HG03469 (cell line): ENCODE measurements at regions not wholly inside any gene's neighbourhood (a gene's known extent, or its start where the extent isn't known, plus 50 kb on each side); places are given as distances from the start of the nearest gene placed in this dataset.
A peak's percentile ranks its signal among the peaks of the same experiment; 100 is the strongest.
"Not testable (repeated sequence)": the region's sequence is repeated elsewhere in the genome, so short reads cannot be mapped to it uniquely, and the experiment has no call there.

Source experiments
- ATAC-seq: cut with Tn5 transposase; IDR thresholded peaks from one replicate; pipeline ENCODE4 v1.9.1; 2021; ENCODE audit warnings: mild to moderate bottlenecking, moderate library complexity, moderate number of reproducible peaks; ENCODE audit not compliant: unreplicated experiment

- ATAC-seq = no peak
Measured at GRCh38 chr16:50497592-50497991, 50.6 kb upstream of the NKD1 start.

DNA sequence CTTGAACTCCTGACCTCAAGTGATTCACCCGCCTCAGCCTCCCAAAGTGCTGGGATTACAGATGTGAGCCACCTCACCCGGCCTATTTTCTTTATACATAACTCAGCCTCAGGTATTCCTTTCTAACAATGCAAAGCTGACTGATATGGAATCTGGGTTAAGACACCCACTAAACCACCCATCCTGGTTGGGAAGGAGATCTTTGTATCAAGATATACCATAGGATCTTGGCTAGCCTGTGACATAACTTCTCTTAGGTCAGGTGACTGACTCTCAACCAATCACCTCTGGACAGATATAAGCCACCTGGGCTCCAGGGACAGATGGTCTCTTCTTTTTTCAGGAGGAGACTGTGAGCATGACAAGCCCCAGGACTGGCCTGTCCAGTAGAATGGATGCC lies 51.2 kb upstream of the NKD1 start:
- no peak for ATAC-seq

DNA sequence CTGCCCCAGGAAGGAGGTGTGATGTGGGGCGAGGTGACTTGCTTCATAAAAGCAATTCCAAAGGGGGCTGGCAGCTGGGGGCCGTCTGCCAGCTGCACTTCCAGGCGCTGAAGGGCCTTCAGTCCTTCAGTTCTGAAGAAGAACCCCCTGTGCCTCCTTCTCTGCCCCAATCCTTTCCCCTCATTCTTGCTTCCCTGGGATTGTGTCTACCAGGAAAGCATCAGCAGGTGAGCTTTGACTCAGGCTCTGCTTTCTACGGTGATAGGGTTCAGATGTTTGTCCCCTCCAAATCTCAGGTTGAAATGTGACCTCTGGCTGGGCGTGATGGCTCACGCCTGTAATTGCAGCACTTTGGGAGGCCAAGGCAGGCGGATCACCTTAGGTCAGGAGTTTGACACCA lies 52.5 kb upstream of the NKD1 start:
- no peak for ATAC-seq

- no peak for ATAC-seq
Measured at GRCh38 chr16:50494501-50495491, 53.4 kb upstream of the NKD1 start.

DNA sequence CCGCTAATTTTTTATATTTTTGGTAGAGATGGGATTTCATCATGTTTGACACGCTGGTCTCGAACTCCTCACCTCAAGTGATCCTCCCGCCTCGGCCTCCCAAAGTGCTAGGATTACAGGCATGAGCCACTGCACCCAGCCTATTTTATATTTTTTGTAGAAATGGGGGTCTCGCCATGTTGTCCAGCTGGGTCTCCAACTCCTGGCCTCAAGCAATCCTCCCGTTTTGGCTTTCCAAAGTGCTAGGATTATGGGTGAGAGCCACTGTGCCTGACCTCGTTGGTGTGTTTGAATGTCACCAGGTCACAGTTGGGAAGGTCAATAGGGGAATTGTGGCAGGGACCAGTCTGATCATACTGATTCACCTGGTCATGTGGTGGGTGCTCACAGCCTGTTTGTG lies 56.7 kb upstream of the NKD1 start:
- no peak for ATAC-seq

GRCh38 chr16:50490828-50491227 lies 57.4 kb upstream of the NKD1 start:
- no peak for ATAC-seq

DNA sequence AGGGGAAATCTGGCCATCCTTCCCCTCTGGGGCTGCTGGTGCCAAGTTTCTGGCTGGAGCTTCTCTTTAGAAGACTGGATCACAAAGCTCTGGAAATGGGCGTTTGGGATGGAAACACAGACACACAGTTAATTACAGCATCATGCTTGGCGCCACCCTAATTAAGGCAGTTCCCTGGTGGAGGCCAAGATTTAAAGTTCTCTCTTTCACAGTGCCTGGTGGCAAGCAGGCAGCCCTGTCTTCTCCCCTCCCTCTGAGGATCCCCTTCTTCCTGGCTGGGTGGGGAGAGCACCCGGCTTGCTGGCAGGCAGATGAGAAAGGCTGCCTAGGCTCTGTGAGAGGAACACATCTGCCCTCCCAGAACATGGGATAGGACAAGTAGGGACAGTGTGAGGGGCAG lies 59.0 kb upstream of the NKD1 start:
- ATAC-seq = no peak

DNA sequence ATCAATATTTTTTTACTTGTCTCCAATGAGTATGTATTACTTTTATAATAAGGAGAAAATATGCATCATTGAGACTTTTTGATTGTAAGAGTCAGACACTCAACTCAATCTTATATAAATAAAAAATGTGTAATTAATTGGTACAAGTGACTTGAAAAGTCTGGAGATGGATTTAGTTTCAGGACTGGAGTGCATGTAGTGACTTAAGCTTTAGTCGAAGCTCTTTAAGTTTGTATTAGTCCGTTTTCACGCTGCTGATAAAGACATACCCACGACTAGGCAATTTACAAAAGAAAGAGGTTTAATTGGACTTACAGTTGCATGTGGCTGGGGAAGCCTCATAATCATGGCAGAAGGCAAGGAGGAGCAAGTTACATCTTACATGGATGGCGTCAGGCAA lies 60.7 kb upstream of the NKD1 start:
- no peak for ATAC-seq

DNA sequence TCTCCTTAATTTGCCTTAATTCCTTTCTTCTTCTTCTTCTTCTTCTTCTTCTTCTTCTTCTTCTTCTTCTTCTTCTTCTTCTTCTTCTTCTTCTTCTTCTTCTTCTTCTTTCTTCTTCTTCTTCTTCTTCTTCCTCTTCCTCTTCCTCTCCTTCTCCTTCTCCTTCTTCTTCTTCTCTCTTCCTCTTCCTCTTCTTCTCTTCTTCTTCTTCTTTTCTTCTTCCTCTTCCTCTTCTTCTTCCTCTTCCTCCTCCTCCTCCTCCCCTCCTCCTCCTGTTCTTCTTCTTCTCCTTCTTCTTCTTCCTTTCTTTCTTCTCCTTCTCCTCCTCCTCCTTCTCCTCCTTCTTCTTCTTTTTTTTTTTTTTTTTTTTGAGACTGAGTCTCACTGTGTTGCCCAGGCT lies 62.0 kb upstream of the NKD1 start:
- ATAC-seq = not testable (repeated sequence)

DNA sequence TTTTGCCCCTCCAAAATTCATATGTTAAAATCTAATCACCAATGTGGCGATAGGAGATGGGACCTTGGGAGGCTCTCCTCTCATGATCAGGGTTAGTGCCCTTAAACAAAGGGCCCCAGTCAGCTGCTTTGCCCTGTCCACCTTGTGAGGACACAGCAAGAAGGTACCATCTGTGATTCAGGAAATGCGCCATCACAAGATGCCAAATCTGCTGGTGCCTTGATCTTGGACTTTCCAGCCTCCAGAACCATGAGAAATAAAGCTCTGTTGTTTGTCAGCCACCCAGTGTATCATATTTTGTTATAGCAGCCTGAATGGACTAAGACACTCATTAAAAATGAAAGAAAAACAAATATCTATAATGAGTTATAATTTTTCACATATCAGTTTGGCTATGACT lies 63.0 kb upstream of the NKD1 start:
- ATAC-seq = no peak

DNA sequence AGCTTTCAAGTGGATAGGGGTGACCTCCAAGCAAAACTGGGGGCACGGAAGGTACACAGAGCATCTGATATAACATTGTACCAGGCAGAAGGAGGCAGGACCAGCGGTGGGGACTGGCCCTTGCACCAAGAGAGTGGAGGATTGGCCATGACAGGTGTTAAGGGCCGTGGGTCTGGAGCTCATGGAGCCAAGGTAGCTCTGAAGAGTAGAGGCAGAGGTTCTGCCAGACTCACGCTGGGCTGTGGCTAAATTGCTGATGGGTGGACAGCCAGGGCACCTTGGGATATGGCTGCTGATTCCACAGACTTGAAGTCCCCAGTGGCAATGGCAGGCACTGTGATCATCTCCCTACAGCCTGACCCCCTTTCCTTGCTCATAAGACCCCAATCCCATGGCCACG lies 65.9 kb upstream of the NKD1 start:
- ATAC-seq = no peak

GRCh38 chr16:50480206-50480605 lies 68.0 kb upstream of the NKD1 start:
- ATAC-seq = no peak

- ATAC-seq = no peak
Measured at GRCh38 chr16:50479771-50480170, 68.4 kb upstream of the NKD1 start.

DNA sequence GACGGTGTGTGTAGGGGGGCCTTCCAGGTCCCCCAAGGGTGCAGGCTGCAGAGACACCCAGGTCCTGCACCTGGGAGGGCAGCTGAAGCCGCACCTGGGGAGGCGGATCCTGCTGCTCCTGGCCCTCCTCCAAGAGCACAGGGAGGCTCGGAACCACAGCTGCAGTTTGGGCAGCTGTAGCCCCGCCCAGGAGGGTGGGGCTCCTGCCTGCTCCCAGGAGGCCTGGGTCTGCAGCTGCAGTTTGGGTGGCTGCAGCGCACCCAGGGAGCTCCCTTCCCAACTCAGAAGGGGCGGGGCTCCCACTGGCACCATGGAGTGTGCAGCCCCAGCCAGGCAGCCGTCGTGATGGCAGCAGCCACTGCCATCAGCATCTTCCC lies 69.4 kb upstream of the NKD1 start:
- ATAC-seq = no peak

DNA sequence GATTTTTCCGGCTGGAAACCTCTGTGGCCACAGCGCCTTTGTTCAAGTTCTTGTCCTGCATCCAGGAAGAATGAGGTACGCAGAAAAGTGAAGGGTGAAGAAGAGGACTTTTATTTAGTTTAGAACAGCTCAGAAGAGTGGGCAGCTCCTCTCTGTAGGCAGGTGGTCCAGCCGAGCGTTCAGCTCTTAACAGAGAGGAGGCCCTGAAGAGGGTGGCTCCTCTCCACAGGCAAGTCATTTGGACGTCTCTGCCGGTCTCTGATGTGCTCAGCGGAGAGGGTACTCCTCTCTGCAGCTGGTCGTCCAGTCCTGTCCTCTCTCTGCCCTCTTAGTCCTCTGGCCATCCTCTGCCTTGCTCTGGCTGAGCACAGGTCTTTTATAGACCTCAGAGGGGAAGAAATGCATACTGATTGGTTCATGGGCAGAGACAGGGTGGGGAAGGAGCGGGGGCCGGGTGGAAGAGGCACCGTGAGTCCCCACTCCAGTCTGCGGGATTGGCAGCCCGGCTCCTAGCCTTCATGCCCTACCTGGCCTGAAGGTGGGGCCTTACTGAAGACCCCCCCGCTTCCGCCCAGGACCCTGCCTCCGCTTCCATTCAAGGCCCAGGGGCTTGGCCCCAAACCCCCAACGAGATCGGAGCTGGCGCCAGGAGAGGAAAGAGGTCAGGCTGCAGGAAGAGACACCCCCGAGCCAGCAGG lies 70.0 kb upstream of the NKD1 start:
- no peak for ATAC-seq

DNA sequence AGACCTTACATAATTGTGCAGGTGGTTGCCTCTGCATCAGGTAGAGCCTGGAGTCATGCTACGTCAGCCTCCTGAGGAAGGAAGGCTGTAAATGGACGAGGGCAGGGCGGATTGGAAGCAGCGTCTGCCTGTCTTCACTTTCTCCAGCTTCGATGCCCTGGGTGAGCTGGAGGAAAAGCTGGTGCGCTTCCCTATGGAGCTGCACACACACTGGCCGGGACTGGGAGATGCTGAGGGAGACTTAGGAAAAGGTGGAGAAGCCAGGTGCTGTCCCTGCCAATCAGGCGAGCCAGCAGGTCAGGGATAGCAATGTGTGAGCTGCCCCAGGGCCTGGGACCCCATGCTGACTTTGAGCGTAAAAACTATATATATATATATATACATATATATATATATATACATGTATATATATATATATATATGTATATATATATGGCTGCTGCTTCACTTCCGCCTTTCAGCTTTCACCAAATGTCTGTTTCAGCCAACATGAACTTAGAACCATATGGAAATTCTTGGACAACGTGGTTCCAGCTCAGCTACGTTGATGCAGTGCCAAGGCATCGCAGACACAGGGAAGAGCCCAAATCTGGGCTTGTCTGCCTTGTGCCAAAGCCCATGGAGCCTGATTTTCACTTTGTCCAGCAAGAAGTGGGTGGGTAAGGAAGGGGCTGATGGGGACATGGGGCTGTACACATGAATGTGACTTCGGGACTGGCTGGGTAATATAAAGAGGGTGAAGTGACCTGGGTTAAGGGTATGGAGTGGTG lies 71.5 kb upstream of the NKD1 start:
- no peak for ATAC-seq

GRCh38 chr16:50475170-50475569 lies 73.0 kb upstream of the NKD1 start:
- ATAC-seq = no peak

DNA sequence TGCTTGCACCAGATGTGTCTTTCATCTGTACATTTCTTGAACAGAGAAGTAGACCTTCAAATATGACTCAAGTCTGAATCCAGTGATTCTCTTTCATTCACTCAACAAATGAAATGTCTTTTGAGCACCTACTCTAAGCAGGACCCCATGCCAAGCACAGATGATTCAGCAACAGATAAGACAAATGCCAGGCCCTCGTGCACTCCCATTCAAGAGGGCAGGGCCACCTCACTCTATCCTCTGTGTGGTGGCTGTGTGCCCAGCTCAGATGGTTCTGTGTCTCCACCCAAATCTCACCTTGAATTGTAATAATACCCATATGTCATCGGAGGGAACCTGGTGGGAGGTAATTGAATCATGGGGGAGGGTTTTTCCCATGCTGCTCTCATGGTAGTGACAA lies 74.1 kb upstream of the NKD1 start:
- ATAC-seq = no peak

GRCh38 chr16:50473356-50473945 lies 74.7 kb upstream of the NKD1 start:
- ATAC-seq = peak; percentile 85

DNA sequence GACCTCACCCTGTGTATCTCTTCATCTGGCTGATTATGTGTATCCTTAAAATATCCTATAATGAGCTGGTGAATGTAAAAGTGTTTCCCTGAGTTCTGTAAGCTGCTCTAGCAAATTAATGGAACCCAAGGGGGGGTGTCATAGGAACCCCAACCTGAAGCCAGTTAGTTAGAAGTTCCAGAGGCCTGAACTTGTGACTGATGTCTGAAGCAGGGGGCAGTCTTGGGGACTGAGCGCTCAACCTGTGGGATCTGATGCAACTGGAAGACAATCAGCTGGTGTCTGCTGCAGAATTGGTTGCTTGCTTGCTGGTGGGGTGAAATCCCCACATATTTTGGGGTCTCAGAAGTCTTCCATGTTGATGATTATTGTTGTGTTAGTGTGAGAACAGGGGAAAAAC lies 75.7 kb upstream of the NKD1 start:
- no peak for ATAC-seq

- no peak for ATAC-seq
Measured at GRCh38 chr16:50470687-50471086, 77.5 kb upstream of the NKD1 start.
